ENCODE measurements at regions not wholly inside any gene's neighbourhood (a gene's known extent, or its start where the extent isn't known, plus 50 kb on each side); places are given as distances from the start of the nearest gene placed in this dataset.

DNA sequence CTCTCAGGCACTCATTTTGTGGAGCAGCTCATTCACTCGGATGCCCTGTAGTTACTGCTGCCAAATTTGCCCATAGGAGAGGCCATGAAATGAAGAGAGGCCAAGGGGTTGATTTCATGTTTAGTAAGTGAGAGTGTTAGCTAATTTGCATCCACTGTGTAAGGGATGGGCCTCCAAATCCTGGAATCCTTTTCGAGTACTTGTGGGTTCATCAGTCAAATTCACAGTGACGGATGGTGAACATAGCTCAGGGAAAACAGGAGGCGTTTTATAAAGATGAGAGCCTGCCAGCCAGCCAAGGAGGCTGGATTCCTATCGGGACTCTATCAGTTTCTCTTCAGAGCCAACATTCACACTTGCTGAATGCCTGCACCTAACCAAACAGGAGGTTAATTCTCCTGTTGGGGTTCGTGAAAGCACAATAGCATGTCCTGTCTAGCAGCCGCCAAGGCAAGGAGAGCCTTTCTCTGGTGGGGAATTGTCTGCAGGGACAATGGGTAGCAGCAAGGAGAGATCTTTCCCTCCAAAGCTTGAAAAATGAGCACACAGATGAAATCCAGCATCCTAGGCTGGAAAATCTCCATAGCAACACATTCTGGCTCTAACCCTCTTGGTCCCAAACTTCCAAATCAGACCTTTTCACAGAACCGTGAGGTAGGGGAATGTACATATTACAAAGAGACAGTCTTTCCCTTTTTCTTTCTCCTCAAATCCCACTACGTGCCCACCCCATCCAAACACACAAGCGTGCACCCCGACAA, 231.4 kb upstream of the ECI2 start:
- H3K27ac ChIP-seq (ENCODE audit: low read length) = no peak overlapping the region
- intact Hi-C loops (cut with micrococcal nuclease; ENCODE audit: unreplicated experiment) = no loop called here
- no peaks in the 10 kb centered on the region for H3K27me3 ChIP-seq (ENCODE audit: control insufficient read depth, insufficient read depth, low read length)
- H3K9me3 ChIP-seq (ENCODE audit: control insufficient read depth, insufficient read depth, low read depth, low read length) = no peaks in the 10 kb centered on the region
- in situ Hi-C loops (cut with HindIII; ENCODE audit: low pct_unique_long_range_greater_than_20kb, low sequenced_read_pairs) = no loop called here
- H3K36me3 ChIP-seq (ENCODE audit: control insufficient read depth, insufficient read depth, low read length) = no peaks in the 10 kb centered on the region
- CTCF ChIA-PET = no interaction called here
- no peak for DNase-seq (ENCODE audit: low read depth, low spot score)
- no TSS peak for BruUV-seq (replicated peaks)
- POLR2A ChIA-PET = interaction anchor here (0.6 kb wide), 1 partner anchor 29 kb away, joined by 3 read pairs; no protein-coding TSS in a partner anchor
- H3K4me3 ChIP-seq (ENCODE audit: low read depth in 2 of 2, low read length in 2 of 2) = no peak overlapping the region
- H3K4me1 ChIP-seq (ENCODE audit: control insufficient read depth, insufficient read depth, low read length) = no peaks in the 10 kb centered on the region
- ATAC-seq = no peak
- no peak for TF ChIP-seq TCF7L2 (IDR thresholded peaks at IDR 0.05; ENCODE audit: low read depth, low read length)
- TF ChIP-seq, protein P1, sequence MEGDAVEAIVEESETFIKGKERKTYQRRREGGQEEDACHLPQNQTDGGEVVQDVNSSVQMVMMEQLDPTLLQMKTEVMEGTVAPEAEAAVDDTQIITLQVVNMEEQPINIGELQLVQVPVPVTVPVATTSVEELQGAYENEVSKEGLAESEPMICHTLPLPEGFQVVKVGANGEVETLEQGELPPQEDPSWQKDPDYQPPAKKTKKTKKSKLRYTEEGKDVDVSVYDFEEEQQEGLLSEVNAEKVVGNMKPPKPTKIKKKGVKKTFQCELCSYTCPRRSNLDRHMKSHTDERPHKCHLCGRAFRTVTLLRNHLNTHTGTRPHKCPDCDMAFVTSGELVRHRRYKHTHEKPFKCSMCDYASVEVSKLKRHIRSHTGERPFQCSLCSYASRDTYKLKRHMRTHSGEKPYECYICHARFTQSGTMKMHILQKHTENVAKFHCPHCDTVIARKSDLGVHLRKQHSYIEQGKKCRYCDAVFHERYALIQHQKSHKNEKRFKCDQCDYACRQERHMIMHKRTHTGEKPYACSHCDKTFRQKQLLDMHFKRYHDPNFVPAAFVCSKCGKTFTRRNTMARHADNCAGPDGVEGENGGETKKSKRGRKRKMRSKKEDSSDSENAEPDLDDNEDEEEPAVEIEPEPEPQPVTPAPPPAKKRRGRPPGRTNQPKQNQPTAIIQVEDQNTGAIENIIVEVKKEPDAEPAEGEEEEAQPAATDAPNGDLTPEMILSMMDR (IDR thresholded peaks at IDR 0.05) = no peak
- TF ChIP-seq POLR2AphosphoS5 (IDR thresholded peaks at IDR 0.05; ENCODE audit: low read depth, low read length) = no peak
- TF ChIP-seq, protein P2, sequence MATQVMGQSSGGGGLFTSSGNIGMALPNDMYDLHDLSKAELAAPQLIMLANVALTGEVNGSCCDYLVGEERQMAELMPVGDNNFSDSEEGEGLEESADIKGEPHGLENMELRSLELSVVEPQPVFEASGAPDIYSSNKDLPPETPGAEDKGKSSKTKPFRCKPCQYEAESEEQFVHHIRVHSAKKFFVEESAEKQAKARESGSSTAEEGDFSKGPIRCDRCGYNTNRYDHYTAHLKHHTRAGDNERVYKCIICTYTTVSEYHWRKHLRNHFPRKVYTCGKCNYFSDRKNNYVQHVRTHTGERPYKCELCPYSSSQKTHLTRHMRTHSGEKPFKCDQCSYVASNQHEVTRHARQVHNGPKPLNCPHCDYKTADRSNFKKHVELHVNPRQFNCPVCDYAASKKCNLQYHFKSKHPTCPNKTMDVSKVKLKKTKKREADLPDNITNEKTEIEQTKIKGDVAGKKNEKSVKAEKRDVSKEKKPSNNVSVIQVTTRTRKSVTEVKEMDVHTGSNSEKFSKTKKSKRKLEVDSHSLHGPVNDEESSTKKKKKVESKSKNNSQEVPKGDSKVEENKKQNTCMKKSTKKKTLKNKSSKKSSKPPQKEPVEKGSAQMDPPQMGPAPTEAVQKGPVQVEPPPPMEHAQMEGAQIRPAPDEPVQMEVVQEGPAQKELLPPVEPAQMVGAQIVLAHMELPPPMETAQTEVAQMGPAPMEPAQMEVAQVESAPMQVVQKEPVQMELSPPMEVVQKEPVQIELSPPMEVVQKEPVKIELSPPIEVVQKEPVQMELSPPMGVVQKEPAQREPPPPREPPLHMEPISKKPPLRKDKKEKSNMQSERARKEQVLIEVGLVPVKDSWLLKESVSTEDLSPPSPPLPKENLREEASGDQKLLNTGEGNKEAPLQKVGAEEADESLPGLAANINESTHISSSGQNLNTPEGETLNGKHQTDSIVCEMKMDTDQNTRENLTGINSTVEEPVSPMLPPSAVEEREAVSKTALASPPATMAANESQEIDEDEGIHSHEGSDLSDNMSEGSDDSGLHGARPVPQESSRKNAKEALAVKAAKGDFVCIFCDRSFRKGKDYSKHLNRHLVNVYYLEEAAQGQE (IDR thresholded peaks at IDR 0.05; ENCODE audit: insufficient read depth in 1 of 2, low read depth in 2 of 2, low read length in 1 of 2) = no peak
- no peak for TF ChIP-seq SIN3A (IDR thresholded peaks at IDR 0.05; ENCODE audit: borderline replicate concordance, insufficient read depth, low read depth, low read length)

DNA sequence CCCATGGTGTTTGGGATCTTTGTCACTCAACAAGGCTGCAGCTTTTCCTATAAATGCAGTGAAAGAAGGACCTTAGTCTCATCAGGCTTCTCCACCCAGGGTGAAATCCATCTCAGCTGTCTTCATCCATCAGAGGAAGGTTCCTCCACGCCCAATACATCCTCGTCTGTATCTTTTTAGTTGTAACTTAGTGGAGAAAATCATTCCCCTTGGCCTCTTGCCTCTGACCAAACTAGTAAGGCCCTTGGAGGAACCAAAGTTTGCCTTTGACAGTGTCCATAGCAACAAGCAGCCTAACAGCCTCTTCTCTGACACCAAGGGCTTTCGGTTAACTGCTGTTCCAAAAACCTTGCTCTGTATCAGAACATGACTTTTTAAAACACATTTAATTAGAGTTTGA, 230.3 kb upstream of the ECI2 start:
- ATAC-seq (no peak), DNase-seq (ENCODE audit: low read depth, low spot score) (no peak)
- TF ChIP-seq POLR2AphosphoS5 (IDR thresholded peaks at IDR 0.05; ENCODE audit: low read depth, low read length) = no peak
- no peak for TF ChIP-seq SIN3A (IDR thresholded peaks at IDR 0.05; ENCODE audit: borderline replicate concordance, insufficient read depth, low read depth, low read length)
- no peak for TF ChIP-seq TCF7L2 (IDR thresholded peaks at IDR 0.05; ENCODE audit: low read depth, low read length)
- TF ChIP-seq, protein P2 (IDR thresholded peaks at IDR 0.05; ENCODE audit: insufficient read depth in 1 of 2, low read depth in 2 of 2, low read length in 1 of 2) = no peak
- TF ChIP-seq, protein P1 (IDR thresholded peaks at IDR 0.05) = no peak
- in situ Hi-C loops (cut with HindIII; ENCODE audit: low pct_unique_long_range_greater_than_20kb, low sequenced_read_pairs) (no loop called here), intact Hi-C loops (cut with micrococcal nuclease; ENCODE audit: unreplicated experiment) (no loop called here)
- no peak overlapping the region for H3K27ac ChIP-seq (ENCODE audit: low read length)
- no peaks in the 10 kb centered on the region for H3K4me1 ChIP-seq (ENCODE audit: control insufficient read depth, insufficient read depth, low read length)
- CTCF ChIA-PET = no interaction called here
- POLR2A ChIA-PET = no interaction called here
- no peak overlapping the region for H3K4me3 ChIP-seq (ENCODE audit: low read depth in 2 of 2, low read length in 2 of 2)
- H3K9me3 ChIP-seq (ENCODE audit: control insufficient read depth, insufficient read depth, low read depth, low read length) = no peaks in the 10 kb centered on the region
- H3K27me3 ChIP-seq (ENCODE audit: control insufficient read depth, insufficient read depth, low read length) = no peaks in the 10 kb centered on the region
- BruUV-seq (replicated peaks) = no TSS peak
- H3K36me3 ChIP-seq (ENCODE audit: control insufficient read depth, insufficient read depth, low read length) = no peaks in the 10 kb centered on the region

Data from Panc1 (cell line).